ENCODE measurements at regions not wholly inside any gene's neighbourhood (a gene's known extent, or its start where the extent isn't known, plus 50 kb on each side); places are given as distances from the start of the nearest gene placed in this dataset.
A peak's percentile ranks its signal among the peaks of the same experiment; 100 is the strongest.
"Not testable (repeated sequence)": the region's sequence is repeated elsewhere in the genome, so short reads cannot be mapped to it uniquely, and the experiment has no call there.

GRCh38 chr6:154624038-154624599 lies 109.1 kb upstream of the SCAF8 start:
- Histone ChIP-seq H4K20me1 (ENCODE audit: insufficient read depth, low read depth, low read length) (no peaks in the 10 kb centered on the region), H3K9ac (ENCODE audit: low read length) (no peak overlapping the region), H3K79me2 (ENCODE audit: low read length) (no peaks in the 10 kb centered on the region), H3K36me3 (ENCODE audit: insufficient read depth, low read length) (no peaks in the 10 kb centered on the region), H3K4me1 (ENCODE audit: low read length) (no peaks in the 10 kb centered on the region), H3K9me2 (replicated peaks; ENCODE audit: insufficient read depth, low read length) (no peaks in the 10 kb centered on the region), H2AFZ (ENCODE audit: low read length) (no peak overlapping the region), H3K27ac (ENCODE audit: low read length) (no peak overlapping the region), H3K4me3 (ENCODE audit: low read length) (no peak overlapping the region), H3K4me2 (ENCODE audit: low read depth, low read length, poor library complexity, severe bottlenecking) (no peak overlapping the region), H3K27me3 (ENCODE audit: low read length) (no peaks in the 10 kb centered on the region), H3K9me3 (ENCODE audit: low read length) (no peaks in the 10 kb centered on the region)
- DNase-seq: no peak

- not testable (repeated sequence) for H3K27me3 ChIP-seq (ENCODE audit: low read length); H3K9me3 ChIP-seq (ENCODE audit: low read length); H3K4me1 ChIP-seq (ENCODE audit: low read length); H3K79me2 ChIP-seq (ENCODE audit: low read length); DNase-seq; H3K9ac ChIP-seq (ENCODE audit: low read length); H3K27ac ChIP-seq (ENCODE audit: low read length); H3K9me2 ChIP-seq (replicated peaks; ENCODE audit: insufficient read depth, low read length); H3K4me3 ChIP-seq (ENCODE audit: low read length); H2AFZ ChIP-seq (ENCODE audit: low read length); H4K20me1 ChIP-seq (ENCODE audit: insufficient read depth, low read depth, low read length); H3K4me2 ChIP-seq (ENCODE audit: low read depth, low read length, poor library complexity, severe bottlenecking); H3K36me3 ChIP-seq (ENCODE audit: insufficient read depth, low read length)
Observed at GRCh38 chr6:154624727-154625126, 108.5 kb upstream of the SCAF8 start.

- Histone ChIP-seq H3K4me1 (ENCODE audit: low read length) (no peaks in the 10 kb centered on the region), H3K9ac (ENCODE audit: low read length) (no peak overlapping the region), H3K4me2 (ENCODE audit: low read depth, low read length, poor library complexity, severe bottlenecking) (no peak overlapping the region), H4K20me1 (ENCODE audit: insufficient read depth, low read depth, low read length) (no peaks in the 10 kb centered on the region), H3K27me3 (ENCODE audit: low read length) (no peaks in the 10 kb centered on the region), H2AFZ (ENCODE audit: low read length) (no peak overlapping the region), H3K79me2 (ENCODE audit: low read length) (no peaks in the 10 kb centered on the region), H3K9me3 (ENCODE audit: low read length) (no peaks in the 10 kb centered on the region), H3K36me3 (ENCODE audit: insufficient read depth, low read length) (no peaks in the 10 kb centered on the region), H3K9me2 (replicated peaks; ENCODE audit: insufficient read depth, low read length) (no peaks in the 10 kb centered on the region), H3K27ac (ENCODE audit: low read length) (no peak overlapping the region), H3K4me3 (ENCODE audit: low read length) (no peak overlapping the region)
- no peak for DNase-seq
Observed at GRCh38 chr6:154625721-154626120, 107.5 kb upstream of the SCAF8 start.

GRCh38 chr6:154629127-154629526 lies 104.1 kb upstream of the SCAF8 start:
- Histone ChIP-seq H2AFZ (ENCODE audit: low read length) (no peak overlapping the region), H3K36me3 (ENCODE audit: insufficient read depth, low read length) (no peaks in the 10 kb centered on the region), H4K20me1 (ENCODE audit: insufficient read depth, low read depth, low read length) (no peaks in the 10 kb centered on the region)

GRCh38 chr6:154632119-154632518 lies 101.1 kb upstream of the SCAF8 start:
- H2AFZ ChIP-seq (ENCODE audit: low read length): no peak overlapping the region

More at GRCh38 chr6:154629127-154629526, 104.1 kb upstream of the SCAF8 start:
- no peaks in the 10 kb centered on the region for H3K27me3 ChIP-seq (ENCODE audit: low read length)
- H3K9ac ChIP-seq (ENCODE audit: low read length): no peak overlapping the region
- no peaks in the 10 kb centered on the region for H3K4me1 ChIP-seq (ENCODE audit: low read length)
- H3K27ac ChIP-seq (ENCODE audit: low read length): no peak overlapping the region
- no peaks in the 10 kb centered on the region for H3K79me2 ChIP-seq (ENCODE audit: low read length)
- H3K4me3 ChIP-seq (ENCODE audit: low read length): no peak overlapping the region
- no peaks in the 10 kb centered on the region for H3K9me3 ChIP-seq (ENCODE audit: low read length)
- no peaks in the 10 kb centered on the region for H3K9me2 ChIP-seq (replicated peaks; ENCODE audit: insufficient read depth, low read length)
- no peak for DNase-seq
- no peak overlapping the region for H3K4me2 ChIP-seq (ENCODE audit: low read depth, low read length, poor library complexity, severe bottlenecking)

GRCh38 chr6:154637392-154637791 lies 95.8 kb upstream of the SCAF8 start:
- Histone ChIP-seq H3K4me2 (ENCODE audit: low read depth, low read length, poor library complexity, severe bottlenecking) (no peak overlapping the region), H4K20me1 (ENCODE audit: insufficient read depth, low read depth, low read length) (no peaks in the 10 kb centered on the region), H2AFZ (ENCODE audit: low read length) (no peak overlapping the region), H3K27me3 (ENCODE audit: low read length) (no peaks in the 10 kb centered on the region), H3K9ac (ENCODE audit: low read length) (no peak overlapping the region), H3K9me3 (ENCODE audit: low read length) (no peaks in the 10 kb centered on the region), H3K9me2 (replicated peaks; ENCODE audit: insufficient read depth, low read length) (no peaks in the 10 kb centered on the region), H3K4me3 (ENCODE audit: low read length) (no peak overlapping the region), H3K27ac (ENCODE audit: low read length) (no peak overlapping the region), H3K79me2 (ENCODE audit: low read length) (no peaks in the 10 kb centered on the region), H3K36me3 (ENCODE audit: insufficient read depth, low read length) (no peaks in the 10 kb centered on the region), H3K4me1 (ENCODE audit: low read length) (no peaks in the 10 kb centered on the region)
- peak; percentile 20 for DNase-seq

More at GRCh38 chr6:154632119-154632518, 101.1 kb upstream of the SCAF8 start:
- Histone ChIP-seq H3K9me2 (replicated peaks; ENCODE audit: insufficient read depth, low read length) (no peaks in the 10 kb centered on the region), H3K9ac (ENCODE audit: low read length) (no peak overlapping the region), H4K20me1 (ENCODE audit: insufficient read depth, low read depth, low read length) (no peaks in the 10 kb centered on the region), H3K27ac (ENCODE audit: low read length) (no peak overlapping the region), H3K27me3 (ENCODE audit: low read length) (no peaks in the 10 kb centered on the region), H3K9me3 (ENCODE audit: low read length) (no peaks in the 10 kb centered on the region), H3K79me2 (ENCODE audit: low read length) (no peaks in the 10 kb centered on the region), H3K4me3 (ENCODE audit: low read length) (no peak overlapping the region), H3K4me1 (ENCODE audit: low read length) (no peaks in the 10 kb centered on the region), H3K36me3 (ENCODE audit: insufficient read depth, low read length) (no peaks in the 10 kb centered on the region), H3K4me2 (ENCODE audit: low read depth, low read length, poor library complexity, severe bottlenecking) (no peak overlapping the region)
- DNase-seq: no peak

GRCh38 chr6:154638369-154638768 lies 94.8 kb upstream of the SCAF8 start:
- Histone ChIP-seq H3K9ac (ENCODE audit: low read length) (no peak overlapping the region), H3K9me2 (replicated peaks; ENCODE audit: insufficient read depth, low read length) (no peaks in the 10 kb centered on the region)

GRCh38 chr6:154639196-154639595 lies 94.0 kb upstream of the SCAF8 start:
- H3K9me2 ChIP-seq (replicated peaks; ENCODE audit: insufficient read depth, low read length); H3K4me3 ChIP-seq (ENCODE audit: low read length); H3K9ac ChIP-seq (ENCODE audit: low read length); H3K36me3 ChIP-seq (ENCODE audit: insufficient read depth, low read length); H2AFZ ChIP-seq (ENCODE audit: low read length); H4K20me1 ChIP-seq (ENCODE audit: insufficient read depth, low read depth, low read length); H3K79me2 ChIP-seq (ENCODE audit: low read length); H3K27ac ChIP-seq (ENCODE audit: low read length); H3K4me2 ChIP-seq (ENCODE audit: low read depth, low read length, poor library complexity, severe bottlenecking); H3K27me3 ChIP-seq (ENCODE audit: low read length); H3K9me3 ChIP-seq (ENCODE audit: low read length); H3K4me1 ChIP-seq (ENCODE audit: low read length); DNase-seq: not testable (repeated sequence)

More at GRCh38 chr6:154638369-154638768, 94.8 kb upstream of the SCAF8 start:
- Histone ChIP-seq H3K79me2 (ENCODE audit: low read length) (no peaks in the 10 kb centered on the region), H3K4me1 (ENCODE audit: low read length) (no peaks in the 10 kb centered on the region), H3K27ac (ENCODE audit: low read length) (no peak overlapping the region), H2AFZ (ENCODE audit: low read length) (no peak overlapping the region), H3K4me3 (ENCODE audit: low read length) (no peak overlapping the region), H3K4me2 (ENCODE audit: low read depth, low read length, poor library complexity, severe bottlenecking) (no peak overlapping the region), H4K20me1 (ENCODE audit: insufficient read depth, low read depth, low read length) (no peaks in the 10 kb centered on the region), H3K36me3 (ENCODE audit: insufficient read depth, low read length) (no peaks in the 10 kb centered on the region), H3K27me3 (ENCODE audit: low read length) (no peaks in the 10 kb centered on the region), H3K9me3 (ENCODE audit: low read length) (no peaks in the 10 kb centered on the region)
- DNase-seq: peak; percentile 24

All from Karpas-422 (cell line).